PFSK-1 (cell line): ENCODE measurements at regions not wholly inside any gene's neighbourhood (a gene's known extent, or its start where the extent isn't known, plus 50 kb on each side); places are given as distances from the start of the nearest gene placed in this dataset.

Experiments used
- FOXP2 ChIP-seq: optimal IDR thresholded peaks from 2 replicates; pipeline ENCODE3; 2011; ENCODE audit warnings: borderline replicate concordance, control low read depth, inconsistent platforms; ENCODE audit not compliant: insufficient read depth; ENCODE audit errors: extremely low read length, extremely low read depth
- POLR2AphosphoS5 ChIP-seq: IDR thresholded peaks from 2 replicates; pipeline ENCODE4 v1.6.1; 2012; ENCODE audit warnings: low read depth, mild to moderate bottlenecking, control low read depth, low read length, moderate library complexity
- REST ChIP-seq, 2 experiments: IDR thresholded peaks; 2 replicates each; pipeline versions ENCODE4 v1.6.1 to v1.8.0; 2011 to 2012; ENCODE audit warnings: low read depth in 2 of 2, low read length in 2 of 2, control low read depth in 1 of 2, inconsistent platforms in 1 of 2, mild to moderate bottlenecking in 1 of 2, moderate library complexity in 1 of 2; ENCODE audit not compliant: insufficient read depth in 1 of 2
- SIN3A ChIP-seq: IDR thresholded peaks from 2 replicates; pipeline ENCODE4 v1.6.1; 2012; ENCODE audit warnings: mild to moderate bottlenecking, low read length, moderate library complexity, borderline replicate concordance; ENCODE audit not compliant: insufficient read depth
- TAF1 ChIP-seq: IDR thresholded peaks from 2 replicates; pipeline ENCODE4 v1.6.1; 2012; ENCODE audit warnings: low read length, control low read depth, borderline replicate concordance; ENCODE audit not compliant: insufficient read depth

- TF ChIP-seq POLR2AphosphoS5 (no peak), TAF1 (no peak), REST (IDR thresholded peaks at IDR 0.05; ENCODE audit: insufficient read depth in 1 of 2, low read depth in 2 of 2, low read length in 2 of 2) (no peak), FOXP2 (no peak)
Observed at GRCh38 chr9:116058421-116058820, 95.2 kb upstream of the PAPPA start.

GRCh38 chr9:116059466-116059865 is 94.1 kb upstream of the PAPPA start:
- TF ChIP-seq REST (IDR thresholded peaks at IDR 0.05; ENCODE audit: insufficient read depth in 1 of 2, low read depth in 2 of 2, low read length in 2 of 2) (no peak), POLR2AphosphoS5 (no peak), TAF1 (no peak), SIN3A (no peak), FOXP2 (no peak)

- no peak for TF ChIP-seq REST (IDR thresholded peaks at IDR 0.05; ENCODE audit: insufficient read depth in 1 of 2, low read depth in 2 of 2, low read length in 2 of 2)
- TF ChIP-seq TAF1, result no peak
- TF ChIP-seq POLR2AphosphoS5, result no peak
- no peak for TF ChIP-seq FOXP2
- no peak for TF ChIP-seq SIN3A
Observed at GRCh38 chr9:116060631-116061030, 93.0 kb upstream of the PAPPA start.

- TF ChIP-seq FOXP2 (no peak), POLR2AphosphoS5 (no peak)
Observed at GRCh38 chr9:116061546-116062205, 91.9 kb upstream of the PAPPA start.

- TF ChIP-seq SIN3A, result no peak
- no peak for TF ChIP-seq POLR2AphosphoS5
- no peak for TF ChIP-seq FOXP2
- no peak for TF ChIP-seq TAF1
- no peak for TF ChIP-seq REST (IDR thresholded peaks at IDR 0.05; ENCODE audit: insufficient read depth in 1 of 2, low read depth in 2 of 2, low read length in 2 of 2)
Observed at GRCh38 chr9:116062206-116062550, 91.4 kb upstream of the PAPPA start.
